NCI-H2081 (cell line): ENCODE measurements at regions not wholly inside any gene's neighbourhood (a gene's known extent, or its start where the extent isn't known, plus 50 kb on each side); places are given as distances from the start of the nearest gene placed in this dataset.

ENCODE experiments used
- DNase-seq, 2 experiments: peaks; one replicate each; lab custom pipeline; 2025; lab: John Stamatoyannopoulos, UW

DNA sequence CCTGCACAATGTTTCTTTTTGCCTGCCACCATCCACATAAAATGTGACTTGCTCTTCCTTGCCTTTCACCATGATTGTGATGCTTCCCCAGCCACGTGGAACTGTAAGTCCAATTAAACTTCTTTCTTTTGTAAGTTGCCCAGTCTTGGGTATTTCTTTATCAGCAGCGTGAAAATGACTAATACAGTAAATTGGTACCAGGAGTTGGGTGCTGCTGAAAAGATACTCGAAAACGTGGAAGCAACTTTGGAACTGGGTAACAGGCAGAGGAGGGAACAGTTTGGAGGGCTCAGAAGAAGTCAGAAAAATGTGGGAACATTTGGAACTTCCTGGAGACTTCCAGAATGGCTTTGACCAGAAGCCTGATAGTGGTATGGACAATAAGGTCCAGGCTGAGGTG, 425.3 kb downstream of the GPATCH2 start:
- no peak for DNase-seq

DNA sequence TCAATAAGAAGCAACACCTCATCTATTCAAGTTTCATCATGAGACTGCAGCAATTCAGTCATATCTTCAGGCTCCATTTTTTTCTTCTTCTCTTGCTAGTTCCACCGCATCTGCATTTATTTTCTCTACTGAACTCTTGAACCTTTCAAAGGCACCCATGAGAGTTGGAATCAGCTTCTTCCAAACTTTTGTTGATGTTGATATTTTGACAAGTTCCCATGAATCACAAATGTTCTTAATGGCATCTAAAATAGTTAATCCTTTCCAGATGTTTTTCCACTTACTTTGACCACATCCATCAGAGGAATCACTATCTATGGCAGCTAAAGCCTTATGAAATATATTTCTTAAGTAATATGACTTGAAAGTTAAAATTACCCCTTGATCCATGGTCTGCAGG, 434.3 kb downstream of the GPATCH2 start:
- no peak for DNase-seq

DNA sequence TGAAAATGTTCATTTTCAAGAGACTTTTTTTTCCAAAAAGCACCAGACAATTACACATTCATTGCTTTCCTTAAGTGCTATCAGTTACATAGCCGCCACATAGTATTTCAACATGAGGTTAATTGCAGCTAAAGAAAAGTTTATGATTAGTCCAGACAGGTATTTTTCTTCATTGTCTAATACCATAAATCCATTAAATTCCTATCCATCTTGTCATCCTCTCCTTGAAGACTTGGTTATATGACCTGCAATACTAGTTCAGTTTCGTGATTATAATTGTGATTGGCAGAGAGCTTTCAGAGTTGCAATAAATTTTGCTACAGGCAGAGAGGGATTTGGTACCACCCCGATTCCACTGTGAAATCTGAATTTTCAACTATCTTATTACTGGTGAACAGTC, 437.7 kb downstream of the GPATCH2 start:
- no peak for DNase-seq

DNA sequence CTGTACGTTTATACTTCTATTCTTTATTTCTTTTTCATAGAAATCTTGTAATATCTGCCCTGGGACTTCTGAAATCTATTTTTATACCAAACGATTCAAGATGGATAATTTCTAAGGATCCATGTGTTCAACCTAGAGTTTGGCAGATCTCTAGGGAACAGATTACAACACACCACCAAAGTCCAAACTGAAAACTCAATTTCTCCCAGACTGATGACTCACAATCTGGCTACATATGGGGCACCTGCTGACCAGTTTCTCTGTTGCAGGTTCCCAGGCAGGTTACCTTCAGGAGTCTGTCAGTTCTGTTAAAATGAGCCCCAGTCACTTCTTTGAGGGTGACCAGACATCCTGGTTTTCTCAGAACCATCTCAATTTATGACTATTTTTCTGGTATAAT, 439.4 kb downstream of the GPATCH2 start:
- DNase-seq: no peak

DNA sequence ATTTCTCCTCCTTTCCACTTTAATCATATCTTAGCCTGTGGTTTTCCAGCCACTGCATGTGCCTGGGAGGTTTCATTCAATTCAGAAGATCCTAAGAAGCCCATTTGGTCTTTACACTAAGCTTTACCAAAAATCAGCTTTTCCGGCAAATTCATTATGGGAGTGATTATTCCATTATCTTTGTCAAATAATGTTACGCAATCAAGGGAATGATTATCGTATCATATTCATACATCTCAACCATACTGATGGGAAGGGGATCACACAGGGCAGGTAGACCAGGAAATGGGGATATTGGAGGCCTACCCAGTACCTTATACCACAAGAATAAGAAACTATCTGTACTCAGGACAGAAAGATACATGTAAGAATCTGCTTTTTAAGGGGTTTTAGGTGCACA, 440.5 kb downstream of the GPATCH2 start:
- DNase-seq: no peak

DNA sequence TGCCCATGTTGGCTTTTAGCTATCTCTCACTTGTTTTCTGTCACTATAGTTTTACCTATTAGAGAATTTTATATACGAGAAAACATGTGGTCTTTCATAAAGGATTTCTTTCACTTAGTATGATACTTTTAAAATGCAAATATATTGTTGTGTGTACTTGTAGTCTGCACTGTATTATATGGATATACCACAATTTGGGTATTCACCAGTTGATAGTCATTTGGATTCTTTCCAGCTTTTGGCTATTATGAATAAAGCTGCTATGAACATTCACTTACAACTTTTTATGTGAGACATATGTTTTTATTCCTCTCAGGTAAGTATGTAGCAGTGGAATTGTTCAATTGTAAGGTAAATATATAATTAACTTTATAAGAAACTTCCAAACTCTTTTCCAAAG, 441.5 kb downstream of the GPATCH2 start:
- no peak for DNase-seq

DNA sequence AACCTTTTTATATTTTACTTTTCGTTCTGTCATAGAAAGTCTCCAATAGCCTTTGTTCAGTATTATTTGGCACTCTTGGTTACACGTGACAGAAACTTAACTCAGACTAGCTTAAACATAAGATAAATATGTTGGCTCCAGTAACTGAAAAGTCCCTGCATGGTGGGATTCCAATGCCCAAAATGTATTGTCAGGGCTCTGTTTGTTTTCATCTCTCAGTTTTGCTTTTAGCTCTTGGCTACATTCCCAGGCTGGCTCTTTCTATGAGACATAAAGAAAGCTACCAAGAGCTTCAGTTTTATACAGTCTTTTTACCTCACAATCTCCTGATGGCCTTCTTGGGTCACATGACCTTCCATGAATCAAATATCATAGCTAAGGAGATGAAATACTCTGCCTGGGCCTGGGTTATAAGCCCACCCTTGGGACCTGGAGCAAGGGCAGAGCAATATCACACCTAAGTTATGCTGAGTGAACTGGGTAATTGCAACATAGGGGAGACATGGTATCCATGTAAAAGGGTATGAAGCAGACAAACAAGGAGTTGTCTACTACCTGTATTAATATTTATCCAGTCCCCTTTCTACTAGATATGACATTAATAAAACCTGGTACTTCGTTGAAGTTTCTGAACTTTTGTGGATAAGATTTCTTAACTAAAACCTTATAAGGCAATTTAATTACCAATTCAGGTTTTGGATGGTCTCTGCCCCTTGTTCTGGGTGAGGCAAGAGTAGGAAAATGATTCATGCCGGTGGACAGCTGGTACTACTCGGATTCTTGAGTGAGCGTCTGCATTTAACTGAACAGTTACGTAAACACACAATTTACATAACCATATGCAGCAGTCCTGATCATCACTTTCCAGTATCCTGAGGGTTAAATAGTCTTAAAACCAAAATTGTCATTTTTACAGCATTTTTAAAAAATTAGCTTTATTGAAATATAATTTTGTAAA, 442.3 kb downstream of the GPATCH2 start:
- no peak for DNase-seq

DNA sequence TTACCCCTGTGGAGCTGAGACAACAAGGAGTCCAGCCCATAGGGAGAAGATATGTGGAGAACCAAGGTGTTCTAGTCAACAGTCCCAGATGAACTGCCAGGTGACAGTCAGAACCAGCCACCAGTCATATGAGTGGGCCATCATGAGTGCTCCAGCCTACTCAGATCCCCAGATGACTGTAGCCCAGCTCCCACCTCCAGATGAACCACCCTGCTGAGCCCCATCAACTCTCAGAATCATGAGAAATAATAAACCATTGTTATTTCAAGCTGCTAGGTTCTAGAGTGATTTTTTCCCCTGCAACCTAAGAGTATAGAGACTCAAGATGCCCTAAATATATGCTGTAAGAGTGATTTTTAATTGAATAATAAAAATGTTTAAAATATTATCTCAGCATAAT, 444.2 kb downstream of the GPATCH2 start:
- no peak for DNase-seq

DNA sequence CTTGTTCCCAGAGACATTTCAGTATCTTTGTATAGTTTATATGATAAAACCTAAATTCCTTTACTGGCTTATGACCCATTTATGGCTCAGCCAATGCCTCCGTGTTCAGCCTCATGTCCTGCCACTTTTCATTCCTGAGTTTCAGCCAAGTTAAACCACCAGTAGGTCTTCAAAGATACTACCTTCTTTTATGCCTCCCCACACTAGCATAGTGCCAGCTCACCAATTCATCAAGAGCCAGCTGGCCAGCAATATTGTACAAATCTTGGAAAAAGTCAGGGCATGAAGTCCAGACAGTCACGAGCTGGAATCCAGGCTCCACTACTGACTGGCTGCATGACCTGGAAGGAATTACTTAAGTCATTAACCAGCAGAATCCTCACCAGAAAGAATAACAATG, 446.0 kb downstream of the GPATCH2 start:
- no peak for DNase-seq

DNA sequence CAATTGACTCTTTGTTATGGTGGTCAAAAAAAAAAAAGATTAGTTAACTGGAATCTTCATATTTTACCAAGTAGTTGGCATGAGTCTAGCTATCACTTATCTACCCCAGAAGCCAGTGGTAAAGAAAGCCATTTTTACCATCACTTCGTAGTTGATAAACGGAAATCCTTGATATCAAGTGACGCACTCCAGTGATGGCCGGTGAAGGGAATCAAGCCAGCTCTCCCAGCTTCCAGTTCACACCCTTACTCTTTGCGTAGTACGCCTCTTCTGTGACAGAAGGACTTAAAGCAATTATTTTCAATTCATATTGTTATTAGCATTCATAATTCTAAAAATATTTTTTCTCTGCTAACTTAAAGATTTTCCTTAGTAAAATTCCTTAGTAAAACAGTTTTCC, 447.9 kb downstream of the GPATCH2 start:
- DNase-seq: no peak

DNA sequence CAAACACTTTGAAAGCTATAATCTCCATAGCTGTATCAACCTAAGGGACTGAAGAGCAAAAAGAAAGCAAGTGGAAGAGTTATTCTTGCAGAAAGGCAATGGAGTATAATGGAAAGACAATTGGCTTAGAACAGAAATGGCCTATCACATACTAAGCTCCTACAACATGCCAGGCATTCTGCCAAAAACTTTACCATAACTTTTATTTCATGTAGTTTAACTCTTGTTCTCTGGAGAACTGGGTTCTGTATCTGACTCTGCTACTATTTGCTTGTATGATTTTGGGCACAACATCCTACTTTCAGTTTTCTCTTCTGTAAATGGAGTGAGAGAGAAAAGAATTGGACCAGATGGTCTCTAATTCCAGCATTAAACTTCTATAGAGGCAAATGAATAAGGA, 449.1 kb downstream of the GPATCH2 start:
- no peak for DNase-seq

DNA sequence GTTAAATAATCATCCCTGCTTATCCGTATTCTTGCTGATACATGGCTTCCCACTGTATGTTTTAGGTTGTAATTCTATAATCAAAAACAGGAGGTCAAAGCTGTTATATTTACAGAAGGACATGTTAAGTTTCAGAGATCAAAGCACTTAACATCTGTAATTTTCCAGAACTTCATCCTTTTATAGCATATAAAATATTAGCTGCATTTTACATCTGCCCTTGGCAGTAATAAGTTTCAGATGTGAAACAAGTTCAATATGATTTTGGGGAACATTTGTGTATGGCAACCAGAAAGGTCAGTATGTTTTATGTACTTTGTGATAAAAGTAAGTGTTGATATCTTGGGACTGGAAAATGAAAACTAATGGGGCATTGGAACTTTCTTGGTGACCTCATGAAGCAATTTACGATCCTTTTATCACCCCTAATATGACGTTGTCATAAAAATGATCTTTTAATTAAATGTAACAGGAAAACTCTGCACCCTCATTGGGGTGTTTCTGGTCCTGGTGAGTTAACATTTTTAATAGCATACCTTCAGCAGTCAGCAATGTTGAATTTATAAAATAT, 449.6 kb downstream of the GPATCH2 start:
- no peak for DNase-seq

DNA sequence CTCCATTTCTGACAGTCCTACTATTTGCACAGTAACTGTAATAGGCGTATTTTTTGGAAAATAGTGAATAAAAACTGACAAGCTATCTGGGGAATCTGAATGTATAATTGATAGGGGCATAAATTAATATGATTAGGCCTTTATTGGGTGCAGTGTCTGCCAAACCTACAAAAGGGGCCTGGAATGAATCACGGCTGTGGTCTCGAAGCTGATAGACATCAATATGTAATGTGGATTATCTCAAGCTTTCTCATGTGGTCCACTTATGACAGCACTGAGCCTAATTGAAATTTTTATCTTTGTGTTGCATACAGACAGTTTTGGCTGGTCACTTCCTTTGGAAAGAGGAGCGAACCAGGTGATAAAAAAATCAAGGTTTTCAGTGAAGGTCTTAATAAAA, 450.4 kb downstream of the GPATCH2 start:
- no peak for DNase-seq

DNA sequence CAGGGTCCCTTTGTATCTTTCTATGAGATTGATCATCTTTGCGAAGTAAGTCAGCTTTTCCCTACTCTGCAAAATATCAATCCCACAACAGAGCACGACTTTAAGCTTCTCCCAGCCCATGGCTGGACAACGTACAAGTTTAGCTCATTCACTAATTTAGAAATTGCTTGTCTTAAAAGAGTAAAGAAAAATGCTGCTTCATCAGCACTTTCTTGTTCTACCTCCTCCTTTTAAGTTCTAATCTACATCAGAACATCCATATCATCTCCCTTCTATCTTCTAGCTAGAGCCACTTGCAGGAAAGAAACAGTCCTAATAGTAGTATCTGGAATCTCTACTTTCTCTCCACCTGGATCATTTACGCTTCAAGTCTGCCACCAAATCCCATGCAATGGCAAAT, 441.2 kb upstream of the ESRRG start:
- DNase-seq: no peak

DNA sequence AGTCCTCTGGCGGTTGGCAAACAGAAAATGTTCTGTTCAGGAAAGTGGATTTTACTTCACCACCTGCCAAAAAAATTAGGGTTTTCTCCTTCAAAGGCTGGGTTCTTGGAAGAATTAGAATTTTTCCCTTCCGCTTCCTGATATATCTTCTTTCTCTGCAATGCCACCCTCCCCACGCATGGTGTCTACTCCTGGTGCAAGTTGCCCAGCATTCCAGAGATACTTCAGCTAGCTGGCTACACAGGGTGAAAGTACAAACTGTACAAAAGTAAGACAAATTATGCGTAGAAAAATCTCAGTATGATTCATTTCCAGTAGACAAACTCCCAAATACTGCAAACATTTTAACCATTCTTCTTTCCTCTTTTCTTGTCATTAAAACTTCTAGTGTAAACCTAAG, 430.1 kb upstream of the ESRRG start:
- no peak for DNase-seq

DNA sequence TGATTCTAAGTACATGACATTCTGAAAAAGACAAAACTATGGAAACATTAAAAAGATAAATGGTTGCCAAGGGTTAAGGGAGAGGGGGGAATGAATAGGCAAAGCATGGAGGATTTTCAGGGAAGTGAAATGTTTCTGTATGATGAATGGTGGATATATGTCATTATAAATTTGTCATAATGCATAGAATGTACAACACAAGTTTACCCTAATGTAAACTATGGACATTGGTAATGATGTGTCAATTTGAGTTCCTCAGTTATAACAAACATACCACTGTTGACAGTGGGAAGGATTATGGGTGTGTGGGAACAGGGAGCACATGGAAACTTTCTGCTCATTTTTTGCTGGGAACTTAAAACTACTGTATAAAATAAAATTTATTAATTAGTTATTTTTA, 427.1 kb upstream of the ESRRG start:
- DNase-seq: no peak

DNA sequence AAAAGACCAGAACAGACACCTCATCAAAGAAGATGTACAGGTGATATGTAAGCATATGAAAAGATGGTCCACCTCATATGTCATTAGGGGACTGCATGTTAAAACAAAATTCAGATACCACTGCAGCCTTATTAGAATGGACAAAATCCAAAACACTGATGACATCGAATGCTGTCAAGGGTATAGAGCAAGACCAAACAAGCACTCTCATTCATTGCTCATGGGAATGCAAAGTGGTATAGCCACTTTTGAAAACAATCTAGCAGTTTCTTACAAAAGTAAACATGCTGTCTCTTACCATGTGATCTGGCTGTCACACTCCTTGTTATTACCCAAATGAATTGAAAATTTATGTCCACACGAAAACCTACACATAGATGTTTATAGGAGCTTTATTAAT, 426.6 kb upstream of the ESRRG start:
- DNase-seq: no peak

DNA sequence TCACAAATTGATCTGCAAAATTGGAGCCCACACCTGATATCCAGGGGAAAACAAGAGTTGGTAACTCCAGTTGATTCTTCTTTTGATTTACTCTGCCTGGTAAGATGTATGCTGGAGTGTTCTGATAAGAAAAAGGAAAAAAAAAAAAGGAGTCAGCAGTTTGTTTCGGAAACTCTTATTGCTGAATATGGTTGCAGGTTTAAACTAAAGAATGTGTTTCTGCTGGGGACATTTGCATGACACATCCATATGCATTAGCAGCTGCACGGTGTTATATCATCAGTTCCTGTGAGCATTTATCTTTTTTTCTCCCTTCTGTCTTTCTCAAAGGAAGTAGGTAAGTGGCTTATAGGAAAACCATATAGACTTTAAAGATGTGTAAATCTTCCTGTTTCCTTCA, 418.5 kb upstream of the ESRRG start:
- no peak for DNase-seq

DNA sequence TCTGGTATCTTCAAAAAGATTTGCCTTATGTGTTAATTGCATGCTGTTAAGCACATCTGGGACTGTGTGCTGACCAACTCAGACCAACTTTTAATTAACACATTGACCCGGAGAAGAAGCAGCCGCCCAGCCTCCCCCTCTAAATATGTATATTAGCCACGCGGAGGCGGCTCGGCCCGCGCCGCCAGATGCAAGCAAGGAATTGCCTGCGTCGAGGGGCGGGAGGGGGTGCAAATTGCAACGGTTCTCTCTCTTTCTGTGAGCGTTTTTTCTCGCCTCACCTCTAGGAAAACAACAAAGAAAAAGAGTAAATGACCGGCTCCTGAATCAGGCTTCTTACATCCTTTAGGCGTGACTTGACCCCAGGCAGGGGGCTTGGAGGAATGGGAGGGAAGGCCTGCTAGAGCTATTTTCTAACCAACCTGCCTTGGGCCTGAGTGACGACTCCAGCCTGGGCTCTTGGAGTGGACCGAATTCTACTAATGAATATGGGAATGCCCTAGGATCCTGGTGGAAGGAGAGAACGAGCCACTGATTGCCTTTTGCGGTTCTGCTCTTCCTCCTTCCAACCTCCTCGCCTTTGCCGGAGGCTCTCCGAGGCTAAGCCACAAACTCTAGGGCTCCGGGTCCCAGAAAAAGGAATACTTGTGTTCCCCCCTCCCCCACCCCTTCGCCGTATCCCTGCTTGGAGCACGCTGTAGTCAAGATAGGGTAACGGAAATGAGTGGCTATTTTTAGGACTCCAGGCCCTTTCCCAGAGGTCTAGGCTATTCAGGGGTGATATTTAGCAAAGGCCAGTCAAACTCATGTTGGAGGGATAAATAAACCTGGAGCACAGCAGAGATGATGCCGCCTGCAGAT, 417.0 kb upstream of the ESRRG start:
- DNase-seq: no peak

DNA sequence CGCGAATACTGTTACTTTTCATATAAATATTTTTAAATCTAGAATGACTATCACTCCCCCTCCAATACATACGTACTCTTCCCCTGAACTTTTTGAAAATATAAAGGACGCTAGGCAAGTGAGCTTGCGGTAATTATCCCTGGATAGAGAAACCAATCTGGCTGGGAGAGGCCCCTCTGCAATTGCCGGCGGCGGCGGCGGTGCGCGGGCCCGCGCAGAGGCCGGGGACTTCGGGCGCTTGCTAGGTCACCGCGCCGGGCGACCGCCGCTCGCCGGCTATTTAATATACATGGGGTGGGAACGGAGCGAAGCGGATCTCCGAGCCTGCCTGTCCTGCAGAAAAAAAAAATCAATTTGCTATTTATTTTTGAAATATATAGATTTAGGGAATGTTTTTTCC, 416.3 kb upstream of the ESRRG start:
- DNase-seq: no peak

DNA sequence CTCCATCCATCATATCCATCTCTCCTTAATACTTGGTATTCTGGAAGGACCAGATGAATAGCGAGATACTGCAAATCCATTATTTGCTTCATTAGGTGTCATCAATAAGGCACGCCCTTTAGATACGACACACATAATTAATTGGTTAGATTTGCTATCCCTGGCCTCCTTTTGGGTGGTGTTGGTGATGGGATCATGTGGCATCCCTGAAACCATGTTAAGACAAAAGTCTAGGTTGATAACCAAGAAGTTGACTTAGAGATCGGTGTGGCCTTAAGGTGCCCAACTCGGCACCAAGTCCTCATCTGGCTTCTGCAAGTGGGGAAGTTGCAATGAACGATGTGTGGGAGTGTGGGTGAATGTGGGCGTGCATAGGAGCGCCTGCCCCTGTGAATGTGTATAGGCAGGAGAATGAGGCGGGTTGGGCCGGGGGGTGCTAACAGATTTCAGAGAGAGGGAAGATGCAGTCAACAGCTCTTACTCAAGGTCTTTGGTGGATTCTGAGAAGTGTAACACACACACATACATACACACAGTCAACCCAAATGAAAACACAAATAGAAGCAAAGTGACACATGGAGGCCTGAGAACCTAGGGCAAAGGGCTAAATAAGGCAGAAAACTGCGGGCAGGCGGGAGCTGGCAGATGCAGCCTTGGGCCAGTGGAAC, 415.7 kb upstream of the ESRRG start:
- no peak for DNase-seq

DNA sequence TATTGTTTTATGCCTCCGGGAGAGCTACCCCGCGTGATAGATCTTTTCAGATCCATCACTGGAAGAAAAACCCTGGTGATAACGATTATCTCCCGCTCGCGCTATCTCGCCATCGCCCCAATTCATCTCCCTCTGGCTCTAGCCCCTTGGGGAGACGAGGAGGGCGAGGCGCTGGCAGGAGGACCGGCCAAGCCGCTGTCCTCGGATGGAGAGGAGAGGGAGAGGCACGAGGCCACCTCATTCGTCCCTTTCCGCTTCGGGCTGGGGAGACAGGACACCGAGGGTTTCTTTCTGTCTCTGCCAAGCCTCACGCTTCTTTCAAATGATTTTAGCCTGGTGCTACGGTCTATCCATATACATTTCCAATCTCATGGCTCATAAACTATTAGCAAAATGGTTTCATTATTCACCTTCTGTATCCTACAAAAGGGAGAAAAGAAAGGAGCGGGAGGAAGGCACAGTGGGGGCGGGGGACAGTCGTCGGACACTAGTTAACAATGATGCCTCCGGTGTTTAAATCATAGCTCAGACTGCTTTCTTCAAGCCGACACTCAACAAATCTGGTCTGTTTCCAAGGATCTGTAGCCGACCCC, 415.0 kb upstream of the ESRRG start:
- DNase-seq: no peak
